Ovary (tissue), 3 donors: ENCODE measurements at regions not wholly inside any gene's neighbourhood (a gene's known extent, or its start where the extent isn't known, plus 50 kb on each side); places are given as distances from the start of the nearest gene placed in this dataset.

Experiments used
- CTCF ChIP-seq, 3 donors: fragments of 450-650 bp in 2 of 3; fragments of 200-600 bp in 1 of 3; IDR thresholded peaks; one replicate each; pipeline versions ENCODE4 v1.5.1 to v1.8.0; 2016 to 2022; ENCODE audit warnings: antibody characterized with exemption in 3 of 3, mild to moderate bottlenecking in 1 of 3
- POLR2A ChIP-seq: fragments of 450-650 bp; IDR thresholded peaks from one replicate; pipeline ENCODE4 v1.6.1; 2017; ENCODE audit warnings: antibody characterized with exemption, mild to moderate bottlenecking, moderate library complexity
- donor health status: DM: no; HTN: no; CAD: no.

- no peak for TF ChIP-seq POLR2A
- TF ChIP-seq CTCF (IDR thresholded peaks at IDR 0.05): no peak
Observed at GRCh38 chr2:16726147-16726546, 60.5 kb upstream of the CYRIA start.
